ENCODE measurements at regions not wholly inside any gene's neighbourhood (a gene's known extent, or its start where the extent isn't known, plus 50 kb on each side); places are given as distances from the start of the nearest gene placed in this dataset.

DNA sequence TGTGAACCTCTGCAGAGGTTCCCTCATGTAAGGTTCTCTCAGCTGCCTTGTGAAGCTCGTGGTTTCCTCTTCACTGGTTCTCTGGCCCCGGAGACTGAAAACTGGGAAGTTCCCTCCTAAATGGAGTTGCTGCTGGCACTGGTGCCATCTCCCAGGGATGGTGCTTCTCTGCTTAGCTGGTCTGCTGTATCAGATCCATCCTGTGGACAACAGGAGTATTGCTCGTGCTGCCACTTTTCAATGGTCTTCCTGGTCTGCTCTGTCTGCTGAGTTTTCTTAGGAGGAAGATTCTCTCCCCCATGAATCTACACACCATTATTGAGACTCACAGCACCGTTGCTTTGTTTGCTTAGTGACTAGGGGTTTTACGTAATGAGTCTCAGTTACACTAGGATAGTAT, 247.8 kb downstream of the OTUD1 start:
- TF ChIP-seq, protein P1, sequence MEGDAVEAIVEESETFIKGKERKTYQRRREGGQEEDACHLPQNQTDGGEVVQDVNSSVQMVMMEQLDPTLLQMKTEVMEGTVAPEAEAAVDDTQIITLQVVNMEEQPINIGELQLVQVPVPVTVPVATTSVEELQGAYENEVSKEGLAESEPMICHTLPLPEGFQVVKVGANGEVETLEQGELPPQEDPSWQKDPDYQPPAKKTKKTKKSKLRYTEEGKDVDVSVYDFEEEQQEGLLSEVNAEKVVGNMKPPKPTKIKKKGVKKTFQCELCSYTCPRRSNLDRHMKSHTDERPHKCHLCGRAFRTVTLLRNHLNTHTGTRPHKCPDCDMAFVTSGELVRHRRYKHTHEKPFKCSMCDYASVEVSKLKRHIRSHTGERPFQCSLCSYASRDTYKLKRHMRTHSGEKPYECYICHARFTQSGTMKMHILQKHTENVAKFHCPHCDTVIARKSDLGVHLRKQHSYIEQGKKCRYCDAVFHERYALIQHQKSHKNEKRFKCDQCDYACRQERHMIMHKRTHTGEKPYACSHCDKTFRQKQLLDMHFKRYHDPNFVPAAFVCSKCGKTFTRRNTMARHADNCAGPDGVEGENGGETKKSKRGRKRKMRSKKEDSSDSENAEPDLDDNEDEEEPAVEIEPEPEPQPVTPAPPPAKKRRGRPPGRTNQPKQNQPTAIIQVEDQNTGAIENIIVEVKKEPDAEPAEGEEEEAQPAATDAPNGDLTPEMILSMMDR (conservative IDR thresholded peaks at IDR 0.05 in 1 of 2, IDR thresholded peaks at IDR 0.05 in 1 of 2; ENCODE audit: extremely low read depth in 1 of 2, insufficient read depth in 1 of 2, low read depth in 1 of 2, low read length in 2 of 2), result no peak
- TF ChIP-seq EZH2 (IDR thresholded peaks at IDR 0.05; ENCODE audit: borderline replicate concordance, low read length), result no peak

All from mammary epithelial cell (primary cell).